GM23338 (cell line): ENCODE measurements at regions not wholly inside any gene's neighbourhood (a gene's known extent, or its start where the extent isn't known, plus 50 kb on each side); places are given as distances from the start of the nearest gene placed in this dataset.

Experiments
- ATAC-seq: fragments of 200-7000 bp; cut with Tn5 transposase; 3 replicates; pipeline ENCODE4 v1.9.1; 2020
- DNase-seq: peaks from one replicate; pipeline ENCODE4 v3.0.0-alpha.2; 2015; ENCODE audit warnings: low spot score
- H2AFZ ChIP-seq: fragments of 200-600 bp; sonication (generic); 2 replicates; pipeline ENCODE4 v1.8.0; 2016; ENCODE audit warnings: antibody characterized with exemption, mild to moderate bottlenecking, moderate library complexity
- H3F3A ChIP-seq: fragments of 200-600 bp; sonication (generic); replicated peaks from 2 replicates; pipeline ENCODE4 v1.8.0; 2017; ENCODE audit warnings: antibody characterized with exemption, mixed run types, low read depth
- H3K27ac ChIP-seq: fragments of 200-600 bp; sonication (generic); 2 replicates; pipeline ENCODE4 v1.6.1; 2016; ENCODE audit warnings: low read depth
- H3K27me3 ChIP-seq: fragments of 200-600 bp; sonication (generic); 2 replicates; pipeline ENCODE4 v1.8.0; 2016; ENCODE audit warnings: mild to moderate bottlenecking, mixed run types, moderate library complexity; ENCODE audit not compliant: insufficient read depth
- H3K36me3 ChIP-seq: fragments of 200-600 bp; sonication (generic); 2 replicates; pipeline ENCODE4 v1.8.0; 2016; ENCODE audit warnings: mild to moderate bottlenecking; ENCODE audit not compliant: insufficient read depth
- H3K4me1 ChIP-seq: fragments of 200-600 bp; sonication (generic); 2 replicates; pipeline ENCODE4 v1.8.0; 2016; ENCODE audit warnings: mild to moderate bottlenecking, moderate library complexity; ENCODE audit not compliant: insufficient read depth
- H3K4me2 ChIP-seq: fragments of 200-600 bp; sonication (generic); 2 replicates; pipeline ENCODE4 v1.7.1; 2017; ENCODE audit warnings: mixed run types
- H3K4me3 ChIP-seq: fragments of 200-600 bp; sonication (generic); 2 replicates; pipeline ENCODE4 v1.6.1; 2016; ENCODE audit warnings: mixed run types
- H3K79me2 ChIP-seq: fragments of 200-600 bp; sonication (generic); replicated peaks from 2 replicates; pipeline ENCODE4 v1.8.0; 2017; ENCODE audit warnings: mild to moderate bottlenecking; ENCODE audit not compliant: insufficient read depth
- H3K9me2 ChIP-seq: fragments of 200-600 bp; sonication (generic); 2 replicates; pipeline ENCODE4 v1.8.0; 2017; ENCODE audit not compliant: insufficient read depth
- H4K20me1 ChIP-seq: fragments of 200-600 bp; sonication (generic); replicated peaks from 2 replicates; pipeline ENCODE4 v1.8.0; 2017; ENCODE audit warnings: mild to moderate bottlenecking; ENCODE audit not compliant: insufficient read depth
- H3K27ac Mint-ChIP-seq: 2 replicates; pipeline ENCODE4 v1.8.0; 2020; ENCODE audit warnings: inconsistent platforms, mild to moderate bottlenecking, moderate library complexity, mixed read lengths
- H3K27me3 Mint-ChIP-seq: 3 replicates; pipeline ENCODE4 v1.8.0; 2022; ENCODE audit warnings: low read depth, mild to moderate bottlenecking, moderate library complexity, mixed read lengths, inconsistent platforms; ENCODE audit not compliant: insufficient read depth, poor library complexity
- H3K36me3 Mint-ChIP-seq: 3 replicates; pipeline ENCODE4 v1.8.0; 2021; ENCODE audit warnings: low read depth, mild to moderate bottlenecking, inconsistent platforms, moderate library complexity, mixed read lengths
- H3K4me1 Mint-ChIP-seq: 3 replicates; pipeline ENCODE4 v1.8.0; 2020; ENCODE audit warnings: mild to moderate bottlenecking, inconsistent platforms, mixed read lengths
- H3K4me3 Mint-ChIP-seq: 3 replicates; pipeline ENCODE4 v1.8.0; 2021; ENCODE audit warnings: moderate library complexity, mild to moderate bottlenecking, inconsistent platforms, mixed read lengths
- H3K9me3 Mint-ChIP-seq: 3 replicates; pipeline ENCODE4 v1.8.0; 2020; ENCODE audit warnings: moderate library complexity, mild to moderate bottlenecking, inconsistent platforms, mixed read lengths
- CTCF ChIP-seq, 2 experiments: fragments of 200-600 bp in 1 of 2; sonication (generic) in 1 of 2; conservative IDR thresholded peaks; 2 replicates each; pipeline versions ENCODE4 v1.5.1 to v1.6.1; 2016 to 2017; ENCODE audit warnings: antibody characterized with exemption in 2 of 2, low read depth in 2 of 2, mild to moderate bottlenecking in 2 of 2, moderate library complexity in 1 of 2
- JUNB ChIP-seq: IDR thresholded peaks from one replicate; pipeline ENCODE4 v1.6.1; 2016; ENCODE audit warnings: antibody characterized with exemption; ENCODE audit not compliant: unreplicated experiment
- NANOG ChIP-seq: IDR thresholded peaks from 2 replicates; pipeline ENCODE4 v1.6.1; 2016; ENCODE audit warnings: antibody characterized with exemption, borderline replicate concordance
- ZNF114 ChIP-seq: fragments of 250-450 bp; sonication (Bioruptor Pico); IDR thresholded peaks from 2 replicates; pipeline ENCODE4 v1.5.0; 2020; ENCODE audit warnings: mild to moderate bottlenecking, moderate library complexity
- TF ChIP-seq, protein P1 (sequence below): fragments of 250-450 bp; sonication (Bioruptor Pico); IDR thresholded peaks from 2 replicates; pipeline ENCODE4 v1.5.0; 2020; ENCODE audit warnings: mild to moderate bottlenecking, moderate library complexity
- TF ChIP-seq, protein P2 (sequence below): IDR thresholded peaks from one replicate; pipeline ENCODE4 v1.6.1; 2018; ENCODE audit warnings: antibody characterized with exemption; ENCODE audit not compliant: unreplicated experiment
- TF ChIP-seq, protein P3 (sequence below): IDR thresholded peaks from 2 replicates; pipeline ENCODE4 v1.6.1; 2016; ENCODE audit warnings: antibody characterized with exemption

GRCh38 chr17:56057869-56058268, 95.4 kb upstream of the ANKFN1 start:
- Histone ChIP-seq H3K9me2 (peaks cover 22% of the 10 kb centered on the region), H2AFZ (no peak overlapping the region), H3K36me3 (no peaks in the 10 kb centered on the region), H3F3A (no peaks in the 10 kb centered on the region), H3K4me2 (no peak overlapping the region), H3K4me1 (no peaks in the 10 kb centered on the region), H4K20me1 (no peaks in the 10 kb centered on the region), H3K27me3 (no peaks in the 10 kb centered on the region), H3K79me2 (no peaks in the 10 kb centered on the region), H3K4me3 (no peak overlapping the region), H3K27ac (no peak overlapping the region)
- Mint-ChIP-seq H3K27ac (no peak overlapping the region), H3K36me3 (no peaks in the 10 kb centered on the region; the same call in 2 of the 3 replicates), H3K9me3 (peaks cover 12% of the 10 kb centered on the region), H3K4me3 (no peak overlapping the region), H3K4me1 (no peaks in the 10 kb centered on the region; the same call in 2 of the 3 replicates), H3K27me3 (no peaks in the 10 kb centered on the region)
- TF ChIP-seq, protein P1, sequence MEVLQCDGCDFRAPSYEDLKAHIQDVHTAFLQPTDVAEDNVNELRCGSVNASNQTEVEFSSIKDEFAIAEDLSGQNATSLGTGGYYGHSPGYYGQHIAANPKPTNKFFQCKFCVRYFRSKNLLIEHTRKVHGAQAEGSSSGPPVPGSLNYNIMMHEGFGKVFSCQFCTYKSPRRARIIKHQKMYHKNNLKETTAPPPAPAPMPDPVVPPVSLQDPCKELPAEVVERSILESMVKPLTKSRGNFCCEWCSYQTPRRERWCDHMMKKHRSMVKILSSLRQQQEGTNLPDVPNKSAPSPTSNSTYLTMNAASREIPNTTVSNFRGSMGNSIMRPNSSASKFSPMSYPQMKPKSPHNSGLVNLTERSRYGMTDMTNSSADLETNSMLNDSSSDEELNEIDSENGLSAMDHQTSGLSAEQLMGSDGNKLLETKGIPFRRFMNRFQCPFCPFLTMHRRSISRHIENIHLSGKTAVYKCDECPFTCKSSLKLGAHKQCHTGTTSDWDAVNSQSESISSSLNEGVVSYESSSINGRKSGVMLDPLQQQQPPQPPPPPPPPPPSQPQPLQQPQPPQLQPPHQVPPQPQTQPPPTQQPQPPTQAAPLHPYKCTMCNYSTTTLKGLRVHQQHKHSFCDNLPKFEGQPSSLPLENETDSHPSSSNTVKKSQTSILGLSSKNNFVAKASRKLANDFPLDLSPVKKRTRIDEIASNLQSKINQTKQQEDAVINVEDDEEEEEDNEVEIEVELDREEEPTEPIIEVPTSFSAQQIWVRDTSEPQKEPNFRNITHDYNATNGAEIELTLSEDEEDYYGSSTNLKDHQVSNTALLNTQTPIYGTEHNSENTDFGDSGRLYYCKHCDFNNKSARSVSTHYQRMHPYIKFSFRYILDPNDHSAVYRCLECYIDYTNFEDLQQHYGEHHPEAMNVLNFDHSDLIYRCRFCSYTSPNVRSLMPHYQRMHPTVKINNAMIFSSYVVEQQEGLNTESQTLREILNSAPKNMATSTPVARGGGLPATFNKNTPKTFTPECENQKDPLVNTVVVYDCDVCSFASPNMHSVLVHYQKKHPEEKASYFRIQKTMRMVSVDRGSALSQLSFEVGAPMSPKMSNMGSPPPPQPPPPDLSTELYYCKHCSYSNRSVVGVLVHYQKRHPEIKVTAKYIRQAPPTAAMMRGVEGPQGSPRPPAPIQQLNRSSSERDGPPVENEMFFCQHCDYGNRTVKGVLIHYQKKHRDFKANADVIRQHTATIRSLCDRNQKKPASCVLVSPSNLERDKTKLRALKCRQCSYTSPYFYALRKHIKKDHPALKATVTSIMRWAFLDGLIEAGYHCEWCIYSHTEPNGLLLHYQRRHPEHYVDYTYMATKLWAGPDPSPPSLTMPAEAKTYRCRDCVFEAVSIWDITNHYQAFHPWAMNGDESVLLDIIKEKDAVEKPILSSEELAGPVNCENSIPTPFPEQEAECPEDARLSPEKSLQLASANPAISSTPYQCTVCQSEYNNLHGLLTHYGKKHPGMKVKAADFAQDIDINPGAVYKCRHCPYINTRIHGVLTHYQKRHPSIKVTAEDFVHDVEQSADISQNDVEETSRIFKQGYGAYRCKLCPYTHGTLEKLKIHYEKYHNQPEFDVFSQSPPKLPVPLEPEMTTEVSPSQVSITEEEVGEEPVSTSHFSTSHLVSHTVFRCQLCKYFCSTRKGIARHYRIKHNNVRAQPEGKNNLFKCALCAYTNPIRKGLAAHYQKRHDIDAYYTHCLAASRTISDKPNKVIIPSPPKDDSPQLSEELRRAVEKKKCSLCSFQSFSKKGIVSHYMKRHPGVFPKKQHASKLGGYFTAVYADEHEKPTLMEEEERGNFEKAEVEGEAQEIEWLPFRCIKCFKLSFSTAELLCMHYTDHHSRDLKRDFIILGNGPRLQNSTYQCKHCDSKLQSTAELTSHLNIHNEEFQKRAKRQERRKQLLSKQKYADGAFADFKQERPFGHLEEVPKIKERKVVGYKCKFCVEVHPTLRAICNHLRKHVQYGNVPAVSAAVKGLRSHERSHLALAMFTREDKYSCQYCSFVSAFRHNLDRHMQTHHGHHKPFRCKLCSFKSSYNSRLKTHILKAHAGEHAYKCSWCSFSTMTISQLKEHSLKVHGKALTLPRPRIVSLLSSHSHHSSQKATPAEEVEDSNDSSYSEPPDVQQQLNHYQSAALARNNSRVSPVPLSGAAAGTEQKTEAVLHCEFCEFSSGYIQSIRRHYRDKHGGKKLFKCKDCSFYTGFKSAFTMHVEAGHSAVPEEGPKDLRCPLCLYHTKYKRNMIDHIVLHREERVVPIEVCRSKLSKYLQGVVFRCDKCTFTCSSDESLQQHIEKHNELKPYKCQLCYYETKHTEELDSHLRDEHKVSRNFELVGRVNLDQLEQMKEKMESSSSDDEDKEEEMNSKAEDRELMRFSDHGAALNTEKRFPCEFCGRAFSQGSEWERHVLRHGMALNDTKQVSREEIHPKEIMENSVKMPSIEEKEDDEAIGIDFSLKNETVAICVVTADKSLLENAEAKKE (CRISPR knock-in tag): no peak
- TF ChIP-seq, protein P2, sequence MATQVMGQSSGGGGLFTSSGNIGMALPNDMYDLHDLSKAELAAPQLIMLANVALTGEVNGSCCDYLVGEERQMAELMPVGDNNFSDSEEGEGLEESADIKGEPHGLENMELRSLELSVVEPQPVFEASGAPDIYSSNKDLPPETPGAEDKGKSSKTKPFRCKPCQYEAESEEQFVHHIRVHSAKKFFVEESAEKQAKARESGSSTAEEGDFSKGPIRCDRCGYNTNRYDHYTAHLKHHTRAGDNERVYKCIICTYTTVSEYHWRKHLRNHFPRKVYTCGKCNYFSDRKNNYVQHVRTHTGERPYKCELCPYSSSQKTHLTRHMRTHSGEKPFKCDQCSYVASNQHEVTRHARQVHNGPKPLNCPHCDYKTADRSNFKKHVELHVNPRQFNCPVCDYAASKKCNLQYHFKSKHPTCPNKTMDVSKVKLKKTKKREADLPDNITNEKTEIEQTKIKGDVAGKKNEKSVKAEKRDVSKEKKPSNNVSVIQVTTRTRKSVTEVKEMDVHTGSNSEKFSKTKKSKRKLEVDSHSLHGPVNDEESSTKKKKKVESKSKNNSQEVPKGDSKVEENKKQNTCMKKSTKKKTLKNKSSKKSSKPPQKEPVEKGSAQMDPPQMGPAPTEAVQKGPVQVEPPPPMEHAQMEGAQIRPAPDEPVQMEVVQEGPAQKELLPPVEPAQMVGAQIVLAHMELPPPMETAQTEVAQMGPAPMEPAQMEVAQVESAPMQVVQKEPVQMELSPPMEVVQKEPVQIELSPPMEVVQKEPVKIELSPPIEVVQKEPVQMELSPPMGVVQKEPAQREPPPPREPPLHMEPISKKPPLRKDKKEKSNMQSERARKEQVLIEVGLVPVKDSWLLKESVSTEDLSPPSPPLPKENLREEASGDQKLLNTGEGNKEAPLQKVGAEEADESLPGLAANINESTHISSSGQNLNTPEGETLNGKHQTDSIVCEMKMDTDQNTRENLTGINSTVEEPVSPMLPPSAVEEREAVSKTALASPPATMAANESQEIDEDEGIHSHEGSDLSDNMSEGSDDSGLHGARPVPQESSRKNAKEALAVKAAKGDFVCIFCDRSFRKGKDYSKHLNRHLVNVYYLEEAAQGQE: no peak
- TF ChIP-seq, protein P3, sequence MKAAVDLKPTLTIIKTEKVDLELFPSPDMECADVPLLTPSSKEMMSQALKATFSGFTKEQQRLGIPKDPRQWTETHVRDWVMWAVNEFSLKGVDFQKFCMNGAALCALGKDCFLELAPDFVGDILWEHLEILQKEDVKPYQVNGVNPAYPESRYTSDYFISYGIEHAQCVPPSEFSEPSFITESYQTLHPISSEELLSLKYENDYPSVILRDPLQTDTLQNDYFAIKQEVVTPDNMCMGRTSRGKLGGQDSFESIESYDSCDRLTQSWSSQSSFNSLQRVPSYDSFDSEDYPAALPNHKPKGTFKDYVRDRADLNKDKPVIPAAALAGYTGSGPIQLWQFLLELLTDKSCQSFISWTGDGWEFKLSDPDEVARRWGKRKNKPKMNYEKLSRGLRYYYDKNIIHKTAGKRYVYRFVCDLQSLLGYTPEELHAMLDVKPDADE: no peak
- TF ChIP-seq NANOG: no peak
- no peak for TF ChIP-seq ZNF114 (CRISPR knock-in tag)
- TF ChIP-seq CTCF (conservative IDR thresholded peaks at IDR 0.05; ENCODE audit: low read depth in 2 of 2): no peak
- no peak for TF ChIP-seq JUNB
- DNase-seq (no peak), ATAC-seq (no peak)
